ENCODE measurements at regions not wholly inside any gene's neighbourhood (a gene's known extent, or its start where the extent isn't known, plus 50 kb on each side); places are given as distances from the start of the nearest gene placed in this dataset.

- no peaks in the 10 kb centered on the region for H3K36me3 ChIP-seq (ENCODE audit: insufficient read depth, low read length)
- H3K9ac ChIP-seq (ENCODE audit: low read depth, low read length, poor library complexity, severe bottlenecking), result no peak overlapping the region
- H3K9me2 ChIP-seq (replicated peaks; ENCODE audit: low read depth, low read length), result no peaks in the 10 kb centered on the region
- no peaks in the 10 kb centered on the region for H4K20me1 ChIP-seq (ENCODE audit: insufficient read depth, low read length, poor library complexity, severe bottlenecking)
- no peak overlapping the region for H3K4me3 ChIP-seq (ENCODE audit: low read length, poor library complexity, severe bottlenecking)
- no peaks in the 10 kb centered on the region for H3F3A ChIP-seq (ENCODE audit: low read depth)
- TF ChIP-seq EZH2phosphoT487 (IDR thresholded peaks at IDR 0.05; ENCODE audit: borderline replicate concordance), result no peak
- no peak for TF ChIP-seq CTCF (conservative IDR thresholded peaks at IDR 0.05; ENCODE audit: low read length)
- no peaks in the 10 kb centered on the region for H3K27me3 ChIP-seq (ENCODE audit: insufficient read depth, low read length, poor library complexity, severe bottlenecking)
- H3K79me2 ChIP-seq (ENCODE audit: insufficient read depth, low read length), result no peaks in the 10 kb centered on the region
- no peak overlapping the region for H2AFZ ChIP-seq (ENCODE audit: low read length)
- H3K9me3 ChIP-seq (ENCODE audit: insufficient read depth, low read depth, low read length), result no peaks in the 10 kb centered on the region
- no peak overlapping the region for H3K4me2 ChIP-seq (ENCODE audit: low read depth, low read length, poor library complexity, severe bottlenecking)
- H3K4me1 ChIP-seq (ENCODE audit: insufficient read depth, low read length, poor library complexity, severe bottlenecking), result no peaks in the 10 kb centered on the region
Observed at GRCh38 chr2:5950736-5951135, 258.6 kb downstream of the SOX11 start.

- no peak for TF ChIP-seq CTCF (conservative IDR thresholded peaks at IDR 0.05; ENCODE audit: low read length)
- no peak for TF ChIP-seq EZH2phosphoT487 (IDR thresholded peaks at IDR 0.05; ENCODE audit: borderline replicate concordance)
- Histone ChIP-seq H3K9me2 (replicated peaks; ENCODE audit: low read depth, low read length) (no peaks in the 10 kb centered on the region), H3K9me3 (ENCODE audit: insufficient read depth, low read depth, low read length) (no peaks in the 10 kb centered on the region), H3K4me1 (ENCODE audit: insufficient read depth, low read length, poor library complexity, severe bottlenecking) (no peaks in the 10 kb centered on the region), H3K4me3 (ENCODE audit: low read length, poor library complexity, severe bottlenecking) (no peak overlapping the region), H4K20me1 (ENCODE audit: insufficient read depth, low read length, poor library complexity, severe bottlenecking) (no peaks in the 10 kb centered on the region), H3F3A (ENCODE audit: low read depth) (no peaks in the 10 kb centered on the region), H3K27me3 (ENCODE audit: insufficient read depth, low read length, poor library complexity, severe bottlenecking) (no peaks in the 10 kb centered on the region), H3K79me2 (ENCODE audit: insufficient read depth, low read length) (no peaks in the 10 kb centered on the region), H3K9ac (ENCODE audit: low read depth, low read length, poor library complexity, severe bottlenecking) (no peak overlapping the region), H2AFZ (ENCODE audit: low read length) (no peak overlapping the region), H3K4me2 (ENCODE audit: low read depth, low read length, poor library complexity, severe bottlenecking) (no peak overlapping the region), H3K36me3 (ENCODE audit: insufficient read depth, low read length) (no peaks in the 10 kb centered on the region)
Observed at GRCh38 chr2:5951471-5951870, 259.3 kb downstream of the SOX11 start.

- no peaks in the 10 kb centered on the region for H3K9me2 ChIP-seq (replicated peaks; ENCODE audit: low read depth, low read length)
- H3F3A ChIP-seq (ENCODE audit: low read depth), result no peaks in the 10 kb centered on the region
- no peak overlapping the region for H3K4me3 ChIP-seq (ENCODE audit: low read length, poor library complexity, severe bottlenecking)
- TF ChIP-seq EZH2phosphoT487 (IDR thresholded peaks at IDR 0.05; ENCODE audit: borderline replicate concordance) (no peak), CTCF (conservative IDR thresholded peaks at IDR 0.05; ENCODE audit: low read length) (no peak)
- no peak overlapping the region for H3K4me2 ChIP-seq (ENCODE audit: low read depth, low read length, poor library complexity, severe bottlenecking)
- H3K9ac ChIP-seq (ENCODE audit: low read depth, low read length, poor library complexity, severe bottlenecking), result no peak overlapping the region
- H4K20me1 ChIP-seq (ENCODE audit: insufficient read depth, low read length, poor library complexity, severe bottlenecking), result no peaks in the 10 kb centered on the region
- H3K9me3 ChIP-seq (ENCODE audit: insufficient read depth, low read depth, low read length), result no peaks in the 10 kb centered on the region
- H3K79me2 ChIP-seq (ENCODE audit: insufficient read depth, low read length), result no peaks in the 10 kb centered on the region
- H2AFZ ChIP-seq (ENCODE audit: low read length), result no peak overlapping the region
- no peaks in the 10 kb centered on the region for H3K36me3 ChIP-seq (ENCODE audit: insufficient read depth, low read length)
- no peaks in the 10 kb centered on the region for H3K4me1 ChIP-seq (ENCODE audit: insufficient read depth, low read length, poor library complexity, severe bottlenecking)
- H3K27me3 ChIP-seq (ENCODE audit: insufficient read depth, low read length, poor library complexity, severe bottlenecking), result no peaks in the 10 kb centered on the region
Observed at GRCh38 chr2:5953525-5953924, 261.3 kb downstream of the SOX11 start.

Measured in Loucy (cell line).